ENCODE measurements at regions not wholly inside any gene's neighbourhood (a gene's known extent, or its start where the extent isn't known, plus 50 kb on each side); places are given as distances from the start of the nearest gene placed in this dataset.
"Not testable (repeated sequence)": the region's sequence is repeated elsewhere in the genome, so short reads cannot be mapped to it uniquely, and the experiment has no call there.

- not testable (repeated sequence) for TF ChIP-seq CTCF (IDR thresholded peaks at IDR 0.05 in 2 of 3, conservative IDR thresholded peaks at IDR 0.05 in 1 of 3; ENCODE audit: borderline replicate concordance in 1 of 3, insufficient read depth in 1 of 3, low read depth in 2 of 3, low read length in 2 of 3); POLR2A (IDR thresholded peaks at IDR 0.05; ENCODE audit: borderline replicate concordance, extremely low read depth, insufficient read depth, insufficient read length); REST (IDR thresholded peaks at IDR 0.05; ENCODE audit: low read depth); EGR1 (IDR thresholded peaks at IDR 0.05; ENCODE audit: low read depth); POLR2AphosphoS5 (IDR thresholded peaks at IDR 0.05; ENCODE audit: low read depth, low read length); YY1 (IDR thresholded peaks at IDR 0.05; ENCODE audit: extremely low read depth, insufficient replicate concordance, low read depth, low read length); EZH2phosphoT487 (IDR thresholded peaks at IDR 0.05; ENCODE audit: borderline replicate concordance)
Measured at GRCh38 chr2:87436007-87436406, 311.9 kb upstream of the PLGLB2 start.
